ENCODE measurements at regions not wholly inside any gene's neighbourhood (a gene's known extent, or its start where the extent isn't known, plus 50 kb on each side); places are given as distances from the start of the nearest gene placed in this dataset.

GRCh38 chr9:16281707-16282106 is 588.8 kb downstream of the BNC2 start:
- Histone ChIP-seq H3K9me3 (no peaks in the 10 kb centered on the region), H3K36me3 (no peaks in the 10 kb centered on the region), H3K27ac (no peak overlapping the region), H3K4me3 (no peak overlapping the region), H3K27me3 (no peaks in the 10 kb centered on the region), H3K4me1 (no peaks in the 10 kb centered on the region)
- DNase-seq (ENCODE audit: low spot score): no peak
- TF ChIP-seq CTCF (IDR thresholded peaks at IDR 0.05): no peak

- no peak overlapping the region for H3K27ac ChIP-seq
- H3K4me1 ChIP-seq: no peaks in the 10 kb centered on the region
- DNase-seq (ENCODE audit: low spot score): no peak
- no peaks in the 10 kb centered on the region for H3K27me3 ChIP-seq
- H3K4me3 ChIP-seq: no peak overlapping the region
- no peaks in the 10 kb centered on the region for H3K9me3 ChIP-seq
- no peaks in the 10 kb centered on the region for H3K36me3 ChIP-seq
- no peak for TF ChIP-seq CTCF (IDR thresholded peaks at IDR 0.05)
These were observed 588.3 kb downstream of the BNC2 start for GRCh38 chr9:16282216-16282615.

GRCh38 chr9:16282718-16283117 is 587.8 kb downstream of the BNC2 start:
- H3K27me3 ChIP-seq: no peaks in the 10 kb centered on the region
- no peaks in the 10 kb centered on the region for H3K4me1 ChIP-seq
- DNase-seq (ENCODE audit: low spot score): no peak
- no peak overlapping the region for H3K4me3 ChIP-seq
- H3K9me3 ChIP-seq: no peaks in the 10 kb centered on the region
- H3K27ac ChIP-seq: no peak overlapping the region
- no peaks in the 10 kb centered on the region for H3K36me3 ChIP-seq
- no peak for TF ChIP-seq CTCF (IDR thresholded peaks at IDR 0.05)

GRCh38 chr9:16286160-16286559 is 584.3 kb downstream of the BNC2 start:
- Histone ChIP-seq H3K36me3 (no peaks in the 10 kb centered on the region), H3K27me3 (no peaks in the 10 kb centered on the region), H3K27ac (no peak overlapping the region), H3K4me1 (no peaks in the 10 kb centered on the region), H3K4me3 (no peak overlapping the region), H3K9me3 (no peaks in the 10 kb centered on the region)
- DNase-seq (ENCODE audit: low spot score): no peak
- no peak for TF ChIP-seq CTCF (IDR thresholded peaks at IDR 0.05)

- Histone ChIP-seq H3K27ac (no peak overlapping the region), H3K9me3 (no peaks in the 10 kb centered on the region), H3K27me3 (no peaks in the 10 kb centered on the region), H3K36me3 (no peaks in the 10 kb centered on the region), H3K4me3 (no peak overlapping the region), H3K4me1 (no peaks in the 10 kb centered on the region)
- no peak for TF ChIP-seq CTCF (IDR thresholded peaks at IDR 0.05)
- DNase-seq (ENCODE audit: low spot score): no peak
These were observed 580.8 kb downstream of the BNC2 start for GRCh38 chr9:16289639-16290038.

GRCh38 chr9:16290169-16290568 is 580.3 kb downstream of the BNC2 start:
- Histone ChIP-seq H3K27ac (no peak overlapping the region), H3K9me3 (no peaks in the 10 kb centered on the region), H3K4me1 (no peaks in the 10 kb centered on the region), H3K36me3 (no peaks in the 10 kb centered on the region), H3K27me3 (no peaks in the 10 kb centered on the region), H3K4me3 (no peak overlapping the region)
- DNase-seq (ENCODE audit: low spot score): no peak
- TF ChIP-seq CTCF (IDR thresholded peaks at IDR 0.05): no peak

Data from right atrium auricular region (tissue), 2 donors.